HEK293 (cell line): ENCODE measurements at regions not wholly inside any gene's neighbourhood (a gene's known extent, or its start where the extent isn't known, plus 50 kb on each side); places are given as distances from the start of the nearest gene placed in this dataset.

ENCODE experiments used
- CTCF ChIA-PET: fragments of 350-600 bp; formaldehyde crosslinking; extraction: SDS; loops from one replicate; lab custom pipeline; 2021; ENCODE audit warnings: antibody characterized with exemption; lab: Yijun Ruan, JAX
- POLR2A ChIA-PET: fragments of 300-600 bp; formaldehyde crosslinking; extraction: SDS; loops from one replicate; lab custom pipeline; 2020; ENCODE audit warnings: antibody characterized with exemption, inconsistent platforms; lab: Yijun Ruan, JAX
- H3K27ac ChIP-seq: fragments of 200-500 bp; sonication (Bioruptor generic); 2 replicates; pipeline ENCODE4 v1.5.1; 2014; ENCODE audit warnings: low read depth, low read length, control low read depth, inconsistent platforms; ENCODE audit errors: extremely low read depth
- H3K36me3 ChIP-seq, 2 experiments: fragments of 200-500 bp in 1 of 2; sonication (Bioruptor generic) in 1 of 2; 1 replicate in 1 of 2; 2 replicates in 1 of 2; pipeline ENCODE4 v1.5.1; 2014 to 2017; ENCODE audit warnings: inconsistent platforms in 2 of 2, low read length in 2 of 2; ENCODE audit not compliant: control insufficient read depth in 2 of 2, insufficient read depth in 1 of 2
- H3K4me1 ChIP-seq: fragments of 200-500 bp; sonication (Bioruptor generic); 2 replicates; pipeline ENCODE4 v1.5.1; 2014; ENCODE audit warnings: mild to moderate bottlenecking, low read length, inconsistent platforms; ENCODE audit not compliant: control insufficient read depth, insufficient read depth
- H3K4me3 ChIP-seq: 2 replicates; pipeline ENCODE4 v1.5.1; 2011; ENCODE audit warnings: low read depth, mild to moderate bottlenecking, control low read depth, low read length, moderate library complexity
- H3K9me3 ChIP-seq: fragments of 200-500 bp; sonication (Bioruptor generic); 2 replicates; pipeline ENCODE4 v1.5.1; 2014; ENCODE audit warnings: low read depth, low read length, inconsistent platforms; ENCODE audit not compliant: control insufficient read depth, insufficient read depth
- FEZF1 ChIP-seq: fragments of 450-650 bp; formaldehyde crosslinking; IDR thresholded peaks from 2 replicates; pipeline ENCODE4 v1.5.1; 2016; ENCODE audit warnings: missing biosample characterization, missing genetic modification characterization
- GLI2 ChIP-seq: fragments of 450-650 bp; formaldehyde crosslinking; IDR thresholded peaks from 2 replicates; pipeline ENCODE4; 2017; ENCODE audit warnings: missing biosample characterization, missing genetic modification characterization, low read depth, borderline replicate concordance
- HOXA7 ChIP-seq: sonication (generic); formaldehyde crosslinking; IDR thresholded peaks from 2 replicates; pipeline ENCODE4 v1.8.1; 2022; ENCODE audit warnings: missing genetic modification reagents, borderline replicate concordance
- INSM2 ChIP-seq: fragments of 450-650 bp; formaldehyde crosslinking; IDR thresholded peaks from 2 replicates; pipeline ENCODE4 v1.5.1; 2016; ENCODE audit warnings: missing biosample characterization, missing genetic modification characterization
- MYNN ChIP-seq: fragments of 450-650 bp; formaldehyde crosslinking; IDR thresholded peaks from 2 replicates; pipeline ENCODE4 v1.5.1; 2016; ENCODE audit warnings: missing biosample characterization, missing genetic modification characterization, borderline replicate concordance
- OSR2 ChIP-seq: fragments of 450-650 bp; formaldehyde crosslinking; IDR thresholded peaks from 2 replicates; pipeline ENCODE4 v1.5.1; 2016; ENCODE audit warnings: missing biosample characterization, missing genetic modification characterization
- REPIN1 ChIP-seq: fragments of 450-650 bp; formaldehyde crosslinking; IDR thresholded peaks from 2 replicates; pipeline ENCODE4 v1.5.1; 2017; ENCODE audit warnings: missing biosample characterization, missing genetic modification characterization, low read depth
- TRIM28 ChIP-seq: IDR thresholded peaks from 2 replicates; pipeline ENCODE4 v1.6.1; 2011; ENCODE audit warnings: low read length, control low read depth, borderline replicate concordance
- ZBTB21 ChIP-seq: fragments of 450-650 bp; formaldehyde crosslinking; IDR thresholded peaks from 2 replicates; pipeline ENCODE4 v1.5.1; 2017; ENCODE audit warnings: missing biosample characterization, missing genetic modification characterization
- ZNF114 ChIP-seq: fragments of 450-650 bp; formaldehyde crosslinking; IDR thresholded peaks from 2 replicates; pipeline ENCODE4 v1.5.0; 2017; ENCODE audit warnings: missing biosample characterization, missing genetic modification characterization
- ZNF16 ChIP-seq: fragments of 450-650 bp; formaldehyde crosslinking; IDR thresholded peaks from 2 replicates; pipeline ENCODE4 v1.5.1; 2016; ENCODE audit warnings: low read depth, missing biosample characterization, missing genetic modification characterization
- ZNF23 ChIP-seq: fragments of 450-650 bp; formaldehyde crosslinking; IDR thresholded peaks from 2 replicates; pipeline ENCODE4 v1.5.1; 2016; ENCODE audit warnings: missing biosample characterization, missing genetic modification characterization, borderline replicate concordance
- ZNF529 ChIP-seq: fragments of 450-650 bp; formaldehyde crosslinking; IDR thresholded peaks from 2 replicates; pipeline ENCODE4 v1.5.1; 2017; ENCODE audit warnings: missing genetic modification characterization, missing biosample characterization; ENCODE audit not compliant: insufficient replicate concordance
- ZNF624 ChIP-seq: fragments of 450-650 bp; formaldehyde crosslinking; IDR thresholded peaks from 2 replicates; pipeline ENCODE4 v1.5.1; 2017; ENCODE audit warnings: missing biosample characterization, missing genetic modification characterization
- ZNF654 ChIP-seq: fragments of 450-650 bp; formaldehyde crosslinking; IDR thresholded peaks from 2 replicates; pipeline ENCODE4 v1.5.1; 2016; ENCODE audit warnings: low read depth, missing biosample characterization, missing genetic modification characterization
- ZNF664 ChIP-seq: fragments of 450-650 bp; formaldehyde crosslinking; IDR thresholded peaks from 2 replicates; pipeline ENCODE4 v1.5.1; 2016; ENCODE audit warnings: missing biosample characterization, missing genetic modification characterization
- ZNF76 ChIP-seq: fragments of 450-650 bp; formaldehyde crosslinking; IDR thresholded peaks from 2 replicates; pipeline ENCODE4; 2016; ENCODE audit warnings: low read depth, missing biosample characterization, missing genetic modification characterization, borderline replicate concordance
- TF ChIP-seq, protein P1 (sequence below): fragments of 450-650 bp; formaldehyde crosslinking; IDR thresholded peaks from 2 replicates; pipeline ENCODE4 v1.5.1; 2016; ENCODE audit warnings: missing biosample characterization, missing genetic modification characterization
- TF ChIP-seq, protein P2 (sequence below): fragments of 450-650 bp; formaldehyde crosslinking; IDR thresholded peaks from 2 replicates; pipeline ENCODE4 v1.5.1; 2016; ENCODE audit warnings: missing biosample characterization, missing genetic modification characterization, low read depth

DNA sequence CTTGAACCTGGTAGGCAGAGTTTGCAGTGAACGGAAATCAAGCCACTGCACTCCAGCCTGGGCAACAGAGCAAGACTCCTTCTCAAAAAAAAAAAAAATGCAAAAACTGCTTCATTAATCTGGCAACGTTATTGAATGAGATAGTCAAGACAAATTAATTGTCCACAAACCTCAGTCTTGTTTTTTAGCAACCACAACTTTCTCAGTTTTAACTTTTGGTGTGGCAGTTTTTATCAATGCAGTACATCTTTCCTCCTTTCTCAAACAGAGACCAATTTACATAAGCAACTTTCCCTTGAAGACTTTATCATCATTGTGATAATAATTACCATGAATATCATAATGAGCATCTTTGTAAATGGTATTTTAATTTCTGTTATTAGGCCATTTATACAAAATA, 61.7 kb upstream of the GALNTL6 start (continued):
- no peak for TF ChIP-seq MYNN (tag by site-specific recombination)
- no peak for TF ChIP-seq ZNF529 (tag by site-specific recombination)

- ChIA-PET CTCF (no interaction called here), POLR2A (no interaction called here)
- Histone ChIP-seq H3K4me3 (no peak overlapping the region), H3K4me1 (no peaks in the 10 kb centered on the region), H3K27ac (no peak overlapping the region), H3K36me3 (no peaks in the 10 kb centered on the region), H3K9me3 (no peaks in the 10 kb centered on the region)
- TF ChIP-seq, protein P1, sequence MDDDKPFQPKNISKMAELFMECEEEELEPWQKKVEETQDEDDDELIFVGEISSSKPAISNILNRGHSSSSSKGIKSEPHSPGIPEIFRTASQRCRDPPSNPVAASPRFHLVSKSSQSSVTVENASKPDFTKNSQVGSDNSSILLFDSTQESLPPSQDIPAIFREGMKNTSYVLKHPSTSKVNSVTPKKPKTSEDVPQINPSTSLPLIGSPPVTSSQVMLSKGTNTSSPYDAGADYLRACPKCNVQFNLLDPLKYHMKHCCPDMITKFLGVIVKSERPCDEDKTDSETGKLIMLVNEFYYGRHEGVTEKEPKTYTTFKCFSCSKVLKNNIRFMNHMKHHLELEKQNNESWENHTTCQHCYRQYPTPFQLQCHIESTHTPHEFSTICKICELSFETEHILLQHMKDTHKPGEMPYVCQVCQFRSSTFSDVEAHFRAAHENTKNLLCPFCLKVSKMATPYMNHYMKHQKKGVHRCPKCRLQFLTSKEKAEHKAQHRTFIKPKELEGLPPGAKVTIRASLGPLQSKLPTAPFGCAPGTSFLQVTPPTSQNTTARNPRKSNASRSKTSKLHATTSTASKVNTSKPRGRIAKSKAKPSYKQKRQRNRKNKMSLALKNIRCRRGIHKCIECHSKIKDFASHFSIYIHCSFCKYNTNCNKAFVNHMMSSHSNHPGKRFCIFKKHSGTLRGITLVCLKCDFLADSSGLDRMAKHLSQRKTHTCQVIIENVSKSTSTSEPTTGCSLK (tag by site-specific recombination) = no peak
- TF ChIP-seq GLI2 (tag by site-specific recombination) (no peak), ZNF16 (tag by site-specific recombination) (no peak), ZNF664 (tag by site-specific recombination) (no peak)
- TF ChIP-seq, protein P2, sequence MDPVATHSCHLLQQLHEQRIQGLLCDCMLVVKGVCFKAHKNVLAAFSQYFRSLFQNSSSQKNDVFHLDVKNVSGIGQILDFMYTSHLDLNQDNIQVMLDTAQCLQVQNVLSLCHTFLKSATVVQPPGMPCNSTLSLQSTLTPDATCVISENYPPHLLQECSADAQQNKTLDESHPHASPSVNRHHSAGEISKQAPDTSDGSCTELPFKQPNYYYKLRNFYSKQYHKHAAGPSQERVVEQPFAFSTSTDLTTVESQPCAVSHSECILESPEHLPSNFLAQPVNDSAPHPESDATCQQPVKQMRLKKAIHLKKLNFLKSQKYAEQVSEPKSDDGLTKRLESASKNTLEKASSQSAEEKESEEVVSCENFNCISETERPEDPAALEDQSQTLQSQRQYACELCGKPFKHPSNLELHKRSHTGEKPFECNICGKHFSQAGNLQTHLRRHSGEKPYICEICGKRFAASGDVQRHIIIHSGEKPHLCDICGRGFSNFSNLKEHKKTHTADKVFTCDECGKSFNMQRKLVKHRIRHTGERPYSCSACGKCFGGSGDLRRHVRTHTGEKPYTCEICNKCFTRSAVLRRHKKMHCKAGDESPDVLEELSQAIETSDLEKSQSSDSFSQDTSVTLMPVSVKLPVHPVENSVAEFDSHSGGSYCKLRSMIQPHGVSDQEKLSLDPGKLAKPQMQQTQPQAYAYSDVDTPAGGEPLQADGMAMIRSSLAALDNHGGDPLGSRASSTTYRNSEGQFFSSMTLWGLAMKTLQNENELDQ = no peak
Observed at GRCh38 chr4:171746418-171746817, 66.8 kb upstream of the GALNTL6 start.

DNA sequence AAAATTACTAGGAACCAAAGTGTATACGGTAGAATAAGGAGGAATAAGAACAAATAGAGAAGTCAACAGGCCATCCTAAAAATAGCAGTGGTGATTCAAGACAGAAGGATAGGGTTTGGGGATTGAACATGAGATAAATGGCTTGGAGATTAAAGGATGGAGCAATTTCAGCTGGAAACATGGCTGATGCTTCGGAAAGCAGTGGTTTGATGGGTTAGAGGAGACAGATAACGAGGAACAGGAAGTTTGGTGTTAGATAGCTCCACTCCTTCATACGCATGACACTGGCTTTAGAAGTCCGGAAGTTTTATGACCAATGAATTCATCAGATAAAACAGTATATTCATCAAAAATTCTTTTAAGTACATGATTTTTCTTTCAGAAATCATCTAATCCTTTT, 70.8 kb upstream of the GALNTL6 start:
- H3K27ac ChIP-seq = no peak overlapping the region
- TF ChIP-seq ZNF76 (tag by site-specific recombination) (no peak), REPIN1 (tag by site-specific recombination) (no peak), HOXA7 (CRISPR knock-in tag) (no peak), ZBTB21 (no peak), ZNF624 (tag by site-specific recombination) (no peak), ZNF23 (no peak), ZNF114 (tag by site-specific recombination) (no peak), TRIM28 (no peak), ZNF654 (tag by site-specific recombination) (no peak), FEZF1 (tag by site-specific recombination) (no peak), OSR2 (tag by site-specific recombination) (no peak), INSM2 (tag by site-specific recombination) (no peak)
- TF ChIP-seq, all 188 proteins: peak for 0
- Histone ChIP-seq H3K36me3 (no peaks in the 10 kb centered on the region), H3K4me3 (no peak overlapping the region), H3K4me1 (no peaks in the 10 kb centered on the region), H3K9me3 (no peaks in the 10 kb centered on the region)
- CTCF ChIA-PET = no interaction called here
- POLR2A ChIA-PET = no interaction called here
